ENCODE measurements at regions not wholly inside any gene's neighbourhood (a gene's known extent, or its start where the extent isn't known, plus 50 kb on each side); places are given as distances from the start of the nearest gene placed in this dataset.

DNA sequence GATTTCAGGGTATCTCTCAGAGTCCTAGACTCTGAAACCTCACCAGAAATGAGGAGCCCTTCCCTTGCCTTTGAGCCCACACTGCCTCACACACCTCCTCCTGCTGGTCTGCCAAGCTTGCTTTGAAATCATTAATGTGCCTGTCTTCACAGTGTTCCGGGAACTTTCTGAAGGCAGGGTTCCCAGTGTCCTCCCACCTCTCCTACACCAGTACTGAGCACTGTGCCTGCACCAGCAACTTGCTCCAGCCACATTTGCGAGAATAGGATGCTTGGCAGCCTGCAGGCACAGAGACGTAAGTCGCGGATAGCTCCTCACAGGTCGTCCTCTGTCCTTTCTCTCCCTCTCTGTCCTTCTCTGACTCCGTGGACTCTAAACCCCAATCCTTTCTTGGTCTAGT is 408.4 kb upstream of the EEF2KMT start:
- ATAC-seq (no peak), DNase-seq (no peak)
- H3K27me3 Mint-ChIP-seq (ENCODE audit: low read depth), result peaks cover 7% of the 10 kb centered on the region
- no peaks in the 10 kb centered on the region for H3K36me3 Mint-ChIP-seq (ENCODE audit: insufficient read depth)
- H3K9me3 Mint-ChIP-seq, result no peaks in the 10 kb centered on the region
- no peak overlapping the region for H3K4me3 Mint-ChIP-seq
- no peaks in the 10 kb centered on the region for H3K4me1 Mint-ChIP-seq (ENCODE audit: low read depth)

DNA sequence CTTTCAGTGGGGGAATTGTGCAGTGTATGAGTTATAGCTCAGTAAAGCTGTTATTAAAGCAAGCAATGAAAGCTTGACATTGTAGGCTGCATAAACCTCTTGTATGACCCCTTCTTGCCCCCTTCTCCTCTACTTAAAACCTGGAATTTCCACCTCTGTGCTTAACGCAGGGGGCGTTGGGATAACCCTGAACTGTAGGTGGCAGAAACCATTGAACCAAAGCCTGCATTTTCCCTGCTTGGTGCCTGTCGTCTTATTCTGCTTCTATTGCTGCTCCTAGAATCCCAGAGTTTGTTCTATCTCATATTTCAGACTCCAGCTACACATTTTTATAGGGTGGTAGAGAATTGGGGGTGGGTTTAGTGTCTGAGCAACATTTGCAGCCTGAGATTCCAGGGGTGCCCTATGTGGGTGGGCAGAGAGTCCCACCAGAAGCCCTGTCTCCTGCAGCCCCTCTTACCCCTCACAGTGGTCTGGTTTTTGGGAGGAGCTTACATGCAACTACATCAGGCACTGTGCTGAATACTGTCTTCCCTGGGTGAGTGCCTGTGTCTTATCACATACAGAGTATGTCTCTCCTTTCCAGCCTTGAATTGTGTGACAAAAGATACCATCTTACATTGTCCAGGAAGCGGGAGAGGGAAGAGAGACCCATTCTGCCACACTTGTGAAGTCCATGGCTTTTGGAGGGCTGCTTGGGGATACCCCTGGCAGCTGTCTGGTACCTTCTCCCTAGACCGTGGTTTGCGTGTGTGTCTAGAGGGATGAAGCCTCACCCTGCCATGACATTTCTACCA is 407.7 kb upstream of the EEF2KMT start:
- no peaks in the 10 kb centered on the region for H3K9me3 Mint-ChIP-seq
- DNase-seq, result no peak
- H3K27me3 Mint-ChIP-seq (ENCODE audit: low read depth), result peaks cover 7% of the 10 kb centered on the region
- no peaks in the 10 kb centered on the region for H3K36me3 Mint-ChIP-seq (ENCODE audit: insufficient read depth)
- ATAC-seq, result no peak
- no peak overlapping the region for H3K4me3 Mint-ChIP-seq
- no peaks in the 10 kb centered on the region for H3K4me1 Mint-ChIP-seq (ENCODE audit: low read depth)

- no peaks in the 10 kb centered on the region for H3K9me3 Mint-ChIP-seq
These were observed 406.6 kb upstream of the EEF2KMT start for GRCh38 chr16:5504064-5504781.

DNA sequence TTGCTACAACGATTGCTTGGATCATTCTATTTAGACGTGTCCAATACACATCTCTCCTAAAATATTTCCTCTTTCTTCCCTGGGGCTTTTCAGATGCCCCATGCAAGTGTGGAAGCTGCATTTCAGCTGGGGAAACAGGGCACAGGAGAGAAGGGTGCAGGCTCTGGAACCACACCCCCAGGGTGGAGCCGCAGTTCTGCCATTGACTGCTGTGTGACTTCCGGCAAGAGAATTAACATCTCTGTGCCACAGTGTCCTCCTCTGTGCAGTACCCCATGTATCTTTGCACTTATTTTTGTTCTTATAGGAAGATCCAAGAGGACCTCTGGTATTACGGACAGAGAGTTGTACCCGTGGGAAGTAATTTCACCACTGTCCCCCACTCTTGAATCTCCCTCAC is 405.3 kb upstream of the EEF2KMT start:
- Mint-ChIP-seq H3K9me3 (no peaks in the 10 kb centered on the region), H3K27me3 (ENCODE audit: low read depth) (peaks cover 7% of the 10 kb centered on the region), H3K36me3 (ENCODE audit: insufficient read depth) (no peaks in the 10 kb centered on the region), H3K4me1 (ENCODE audit: low read depth) (no peaks in the 10 kb centered on the region), H3K4me3 (no peak overlapping the region)
- ATAC-seq, result no peak
- no peak for DNase-seq

More at GRCh38 chr16:5504064-5504781, 406.6 kb upstream of the EEF2KMT start:
- ATAC-seq (no peak), DNase-seq (no peak)
- H3K36me3 Mint-ChIP-seq (ENCODE audit: insufficient read depth), result no peaks in the 10 kb centered on the region
- H3K4me1 Mint-ChIP-seq (ENCODE audit: low read depth), result no peaks in the 10 kb centered on the region
- peaks cover 7% of the 10 kb centered on the region for H3K27me3 Mint-ChIP-seq (ENCODE audit: low read depth)
- no peak overlapping the region for H3K4me3 Mint-ChIP-seq

DNA sequence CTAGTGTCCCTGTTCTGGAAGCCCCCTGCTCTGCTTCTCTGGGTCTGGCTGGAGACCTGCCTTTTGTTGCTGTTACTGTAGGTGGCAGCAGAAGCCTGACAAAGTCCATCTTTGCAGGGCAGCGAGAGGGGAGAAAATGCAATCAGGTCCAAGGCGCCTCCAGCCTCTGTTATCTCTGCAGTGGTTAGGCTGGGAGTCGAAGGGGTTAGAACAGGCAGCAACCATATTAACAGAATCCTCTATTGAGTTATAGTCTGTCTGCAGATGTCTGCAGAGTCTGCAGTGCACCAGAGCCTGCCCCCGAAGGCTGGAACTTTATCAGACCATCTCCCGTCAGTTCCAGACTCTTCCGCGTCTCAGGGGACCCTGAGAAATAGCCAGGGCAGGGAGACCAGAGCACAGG is 404.9 kb upstream of the EEF2KMT start:
- Mint-ChIP-seq H3K27me3 (ENCODE audit: low read depth) (peaks cover 7% of the 10 kb centered on the region), H3K9me3 (no peaks in the 10 kb centered on the region), H3K4me3 (no peak overlapping the region), H3K36me3 (ENCODE audit: insufficient read depth) (no peaks in the 10 kb centered on the region), H3K4me1 (ENCODE audit: low read depth) (no peaks in the 10 kb centered on the region)
- ATAC-seq, result no peak
- DNase-seq, result no peak

DNA sequence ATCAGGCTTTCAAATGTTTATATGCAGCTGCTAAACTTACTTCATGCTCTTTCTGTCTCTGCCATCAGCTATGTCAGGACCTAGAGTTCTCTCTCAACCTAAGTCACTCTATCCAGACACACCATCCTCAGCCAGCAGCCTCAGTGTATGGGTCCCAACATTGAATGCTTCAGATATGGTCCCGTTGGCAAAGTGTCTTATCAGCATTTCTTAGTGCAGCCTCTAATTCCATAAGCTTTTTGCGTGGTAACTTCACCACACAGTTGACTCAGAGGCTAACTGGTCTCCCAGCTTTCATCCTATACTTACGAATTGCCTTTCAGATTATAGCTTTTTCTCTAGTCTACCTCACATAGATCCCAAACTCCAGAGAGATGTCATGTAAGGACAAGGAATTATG is 402.9 kb upstream of the EEF2KMT start:
- DNase-seq (no peak), ATAC-seq (no peak)
- H3K36me3 Mint-ChIP-seq (ENCODE audit: insufficient read depth), result no peaks in the 10 kb centered on the region
- no peak overlapping the region for H3K4me3 Mint-ChIP-seq
- H3K9me3 Mint-ChIP-seq, result no peaks in the 10 kb centered on the region
- H3K4me1 Mint-ChIP-seq (ENCODE audit: low read depth), result no peaks in the 10 kb centered on the region
- H3K27me3 Mint-ChIP-seq (ENCODE audit: low read depth), result no peaks in the 10 kb centered on the region

DNA sequence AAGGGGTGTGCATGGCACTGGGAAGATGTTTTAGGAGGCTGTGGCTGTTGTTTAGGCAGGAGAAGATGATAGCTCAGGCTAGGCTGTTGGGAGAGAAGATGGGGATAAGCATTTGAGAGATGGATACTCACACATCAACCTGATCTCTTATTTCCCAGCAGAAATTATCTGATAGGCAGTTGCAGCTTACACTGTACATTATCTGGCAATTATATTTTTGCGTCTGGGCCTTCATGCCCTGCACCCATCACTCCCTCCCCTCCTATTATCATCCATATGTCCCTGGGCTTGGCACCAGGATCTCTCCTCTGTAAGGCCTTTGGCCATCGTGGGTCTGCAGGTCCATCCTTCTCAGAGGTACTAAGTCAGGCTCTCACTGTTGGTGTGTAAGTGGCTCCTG is 401.0 kb upstream of the EEF2KMT start:
- DNase-seq (no peak), ATAC-seq (no peak)
- Mint-ChIP-seq H3K36me3 (ENCODE audit: insufficient read depth) (no peaks in the 10 kb centered on the region), H3K4me3 (no peak overlapping the region), H3K27me3 (ENCODE audit: low read depth) (peaks cover 2% of the 10 kb centered on the region), H3K9me3 (no peaks in the 10 kb centered on the region), H3K4me1 (ENCODE audit: low read depth) (no peaks in the 10 kb centered on the region)

GRCh38 chr16:5496013-5496412 is 398.4 kb upstream of the EEF2KMT start:
- no peaks in the 10 kb centered on the region for H3K36me3 Mint-ChIP-seq (ENCODE audit: insufficient read depth)

GRCh38 chr16:5490499-5490898 is 392.9 kb upstream of the EEF2KMT start:
- Mint-ChIP-seq H3K9me3 (no peaks in the 10 kb centered on the region), H3K4me3 (no peak overlapping the region), H3K36me3 (ENCODE audit: insufficient read depth) (no peaks in the 10 kb centered on the region), H3K27me3 (ENCODE audit: low read depth) (peaks cover 5% of the 10 kb centered on the region), H3K4me1 (ENCODE audit: low read depth) (no peaks in the 10 kb centered on the region)
- DNase-seq (no peak), ATAC-seq (no peak)

More at GRCh38 chr16:5496013-5496412, 398.4 kb upstream of the EEF2KMT start:
- ATAC-seq (no peak), DNase-seq (no peak)
- Mint-ChIP-seq H3K4me1 (ENCODE audit: low read depth) (no peaks in the 10 kb centered on the region), H3K27me3 (ENCODE audit: low read depth) (peaks cover 5% of the 10 kb centered on the region), H3K4me3 (no peak overlapping the region), H3K9me3 (no peaks in the 10 kb centered on the region)

DNA sequence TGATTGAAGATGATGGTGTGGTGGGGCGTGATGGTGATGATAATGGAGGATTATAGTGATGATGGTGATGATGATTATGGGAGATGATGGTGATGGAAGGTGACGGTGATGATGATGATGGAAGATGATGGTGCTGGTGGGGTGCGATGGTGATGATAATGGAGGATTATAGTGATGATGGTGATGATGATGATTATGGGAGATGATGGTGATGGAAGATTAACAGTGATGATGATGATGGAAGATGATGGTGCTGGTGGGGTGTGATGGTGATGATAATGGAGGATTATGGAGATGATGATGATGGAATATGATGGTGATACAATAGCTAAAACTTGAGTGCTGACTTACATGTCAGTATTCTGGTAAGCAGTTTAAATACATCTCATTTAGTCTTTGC is 391.0 kb upstream of the EEF2KMT start:
- no peaks in the 10 kb centered on the region for H3K9me3 Mint-ChIP-seq
- no peak overlapping the region for H3K4me3 Mint-ChIP-seq
- peaks cover 3% of the 10 kb centered on the region for H3K27me3 Mint-ChIP-seq (ENCODE audit: low read depth)
- H3K4me1 Mint-ChIP-seq (ENCODE audit: low read depth), result no peaks in the 10 kb centered on the region
- no peaks in the 10 kb centered on the region for H3K36me3 Mint-ChIP-seq (ENCODE audit: insufficient read depth)
- ATAC-seq (no peak), DNase-seq (no peak)

- ATAC-seq (no peak), DNase-seq (no peak)
- no peaks in the 10 kb centered on the region for H3K36me3 Mint-ChIP-seq (ENCODE audit: insufficient read depth)
- no peaks in the 10 kb centered on the region for H3K9me3 Mint-ChIP-seq
- H3K27me3 Mint-ChIP-seq (ENCODE audit: low read depth), result peaks cover 3% of the 10 kb centered on the region
- H3K4me1 Mint-ChIP-seq (ENCODE audit: low read depth), result no peaks in the 10 kb centered on the region
- no peak overlapping the region for H3K4me3 Mint-ChIP-seq
These were observed 390.1 kb upstream of the EEF2KMT start for GRCh38 chr16:5487728-5488127.

DNA sequence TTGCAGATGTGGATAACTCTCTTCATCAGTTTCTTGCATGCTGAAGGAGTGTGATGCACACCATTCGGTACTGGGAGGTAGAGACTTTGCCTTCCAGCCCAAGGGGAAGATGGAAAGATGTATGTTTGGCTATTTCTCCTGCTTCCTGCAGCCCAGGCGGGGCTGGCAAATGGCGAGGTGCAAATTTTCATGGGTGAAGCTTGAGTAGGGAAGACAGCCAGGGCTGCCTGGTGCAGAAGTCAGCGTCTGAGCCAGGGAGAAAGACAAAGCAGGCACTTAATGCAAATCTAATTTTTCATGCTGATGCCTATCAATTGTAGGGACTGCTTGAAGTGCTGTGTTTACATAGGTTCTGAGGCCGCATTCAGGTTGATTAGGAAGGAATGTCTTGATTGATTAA is 384.7 kb upstream of the EEF2KMT start:
- ATAC-seq (no peak), DNase-seq (no peak)
- no peaks in the 10 kb centered on the region for H3K4me1 Mint-ChIP-seq (ENCODE audit: low read depth)
- no peak overlapping the region for H3K4me3 Mint-ChIP-seq
- no peaks in the 10 kb centered on the region for H3K9me3 Mint-ChIP-seq
- H3K36me3 Mint-ChIP-seq (ENCODE audit: insufficient read depth), result no peaks in the 10 kb centered on the region
- peaks cover 6% of the 10 kb centered on the region for H3K27me3 Mint-ChIP-seq (ENCODE audit: low read depth)

DNA sequence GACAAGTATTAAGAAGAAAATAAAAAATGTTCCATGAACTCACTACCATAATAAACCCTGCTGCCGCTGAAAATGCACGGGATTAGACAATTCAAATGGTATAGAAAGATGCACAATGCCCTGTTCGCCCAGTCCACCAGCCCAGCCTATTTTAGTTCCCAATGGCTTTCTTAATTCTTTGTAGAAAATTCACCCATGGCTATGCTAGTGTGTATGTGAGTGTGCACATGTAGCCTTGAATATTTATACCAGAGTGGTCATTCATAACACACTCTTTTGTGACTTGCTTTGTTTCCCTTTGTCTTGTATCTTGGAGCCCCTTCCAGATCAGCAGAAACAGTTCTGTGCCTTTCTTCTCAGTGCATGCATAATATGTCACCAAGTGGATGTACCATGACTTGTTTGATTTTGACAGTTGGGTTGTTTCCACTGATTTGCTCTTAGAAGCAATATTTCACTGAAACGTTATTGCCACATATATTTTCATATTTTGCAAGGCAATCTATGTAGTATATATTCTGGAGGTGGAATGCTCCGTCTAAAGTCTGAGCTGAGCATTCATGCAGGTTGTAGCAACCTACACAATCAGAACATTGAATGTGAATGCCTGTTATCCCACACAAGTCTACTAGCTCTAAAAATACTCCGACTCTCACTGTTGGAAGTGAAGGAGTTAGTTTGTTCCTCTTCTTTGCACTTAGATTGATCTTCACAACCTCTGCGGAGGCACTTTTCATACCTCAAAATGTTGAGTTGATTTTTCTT is 383.0 kb upstream of the EEF2KMT start:
- Mint-ChIP-seq H3K27me3 (ENCODE audit: low read depth) (peaks cover 6% of the 10 kb centered on the region), H3K9me3 (no peaks in the 10 kb centered on the region), H3K4me3 (no peak overlapping the region), H3K4me1 (ENCODE audit: low read depth) (no peaks in the 10 kb centered on the region), H3K36me3 (ENCODE audit: insufficient read depth) (no peaks in the 10 kb centered on the region)
- ATAC-seq (no peak), DNase-seq (no peak)

GRCh38 chr16:5479926-5480325 is 382.3 kb upstream of the EEF2KMT start:
- Mint-ChIP-seq H3K27me3 (ENCODE audit: low read depth) (peaks cover 6% of the 10 kb centered on the region), H3K36me3 (ENCODE audit: insufficient read depth) (no peaks in the 10 kb centered on the region), H3K9me3 (no peaks in the 10 kb centered on the region), H3K4me3 (no peak overlapping the region), H3K4me1 (ENCODE audit: low read depth) (no peaks in the 10 kb centered on the region)
- DNase-seq, result no peak
- no peak for ATAC-seq
